GM23338 (cell line): ENCODE measurements at regions not wholly inside any gene's neighbourhood (a gene's known extent, or its start where the extent isn't known, plus 50 kb on each side); places are given as distances from the start of the nearest gene placed in this dataset.

Experiments
- ATAC-seq: fragments of 200-7000 bp; cut with Tn5 transposase; 3 replicates; pipeline ENCODE4 v1.9.1; 2020
- DNase-seq: peaks from one replicate; pipeline ENCODE4 v3.0.0-alpha.2; 2015; ENCODE audit warnings: low spot score
- H2AFZ ChIP-seq: fragments of 200-600 bp; sonication (generic); 2 replicates; pipeline ENCODE4 v1.8.0; 2016; ENCODE audit warnings: antibody characterized with exemption, mild to moderate bottlenecking, moderate library complexity
- H3F3A ChIP-seq: fragments of 200-600 bp; sonication (generic); replicated peaks from 2 replicates; pipeline ENCODE4 v1.8.0; 2017; ENCODE audit warnings: antibody characterized with exemption, mixed run types, low read depth
- H3K27ac ChIP-seq: fragments of 200-600 bp; sonication (generic); 2 replicates; pipeline ENCODE4 v1.6.1; 2016; ENCODE audit warnings: low read depth
- H3K27me3 ChIP-seq: fragments of 200-600 bp; sonication (generic); 2 replicates; pipeline ENCODE4 v1.8.0; 2016; ENCODE audit warnings: mild to moderate bottlenecking, mixed run types, moderate library complexity; ENCODE audit not compliant: insufficient read depth
- H3K36me3 ChIP-seq: fragments of 200-600 bp; sonication (generic); 2 replicates; pipeline ENCODE4 v1.8.0; 2016; ENCODE audit warnings: mild to moderate bottlenecking; ENCODE audit not compliant: insufficient read depth
- H3K4me1 ChIP-seq: fragments of 200-600 bp; sonication (generic); 2 replicates; pipeline ENCODE4 v1.8.0; 2016; ENCODE audit warnings: mild to moderate bottlenecking, moderate library complexity; ENCODE audit not compliant: insufficient read depth
- H3K4me2 ChIP-seq: fragments of 200-600 bp; sonication (generic); 2 replicates; pipeline ENCODE4 v1.7.1; 2017; ENCODE audit warnings: mixed run types
- H3K4me3 ChIP-seq: fragments of 200-600 bp; sonication (generic); 2 replicates; pipeline ENCODE4 v1.6.1; 2016; ENCODE audit warnings: mixed run types
- H3K79me2 ChIP-seq: fragments of 200-600 bp; sonication (generic); replicated peaks from 2 replicates; pipeline ENCODE4 v1.8.0; 2017; ENCODE audit warnings: mild to moderate bottlenecking; ENCODE audit not compliant: insufficient read depth
- H3K9me2 ChIP-seq: fragments of 200-600 bp; sonication (generic); 2 replicates; pipeline ENCODE4 v1.8.0; 2017; ENCODE audit not compliant: insufficient read depth
- H4K20me1 ChIP-seq: fragments of 200-600 bp; sonication (generic); replicated peaks from 2 replicates; pipeline ENCODE4 v1.8.0; 2017; ENCODE audit warnings: mild to moderate bottlenecking; ENCODE audit not compliant: insufficient read depth
- H3K27ac Mint-ChIP-seq: 2 replicates; pipeline ENCODE4 v1.8.0; 2020; ENCODE audit warnings: inconsistent platforms, mild to moderate bottlenecking, moderate library complexity, mixed read lengths
- H3K27me3 Mint-ChIP-seq: 3 replicates; pipeline ENCODE4 v1.8.0; 2022; ENCODE audit warnings: low read depth, mild to moderate bottlenecking, moderate library complexity, mixed read lengths, inconsistent platforms; ENCODE audit not compliant: insufficient read depth, poor library complexity
- H3K36me3 Mint-ChIP-seq: 3 replicates; pipeline ENCODE4 v1.8.0; 2021; ENCODE audit warnings: low read depth, mild to moderate bottlenecking, inconsistent platforms, moderate library complexity, mixed read lengths
- H3K4me1 Mint-ChIP-seq: 3 replicates; pipeline ENCODE4 v1.8.0; 2020; ENCODE audit warnings: mild to moderate bottlenecking, inconsistent platforms, mixed read lengths
- H3K4me3 Mint-ChIP-seq: 3 replicates; pipeline ENCODE4 v1.8.0; 2021; ENCODE audit warnings: moderate library complexity, mild to moderate bottlenecking, inconsistent platforms, mixed read lengths
- H3K9me3 Mint-ChIP-seq: 3 replicates; pipeline ENCODE4 v1.8.0; 2020; ENCODE audit warnings: moderate library complexity, mild to moderate bottlenecking, inconsistent platforms, mixed read lengths
- CREB1 ChIP-seq: fragments of 250-450 bp; sonication (Bioruptor Pico); IDR thresholded peaks from 2 replicates; pipeline ENCODE4 v1.5.0; 2020; ENCODE audit warnings: low read depth, mild to moderate bottlenecking, moderate library complexity
- EZH2 ChIP-seq: fragments of 200-600 bp; sonication (generic); IDR thresholded peaks from one replicate; pipeline ENCODE4 v1.8.0; 2017; ENCODE audit warnings: antibody characterized with exemption, mild to moderate bottlenecking, low read depth; ENCODE audit not compliant: unreplicated experiment
- EZH2phosphoT487 ChIP-seq: fragments of 200-600 bp; sonication (generic); IDR thresholded peaks from one replicate; pipeline ENCODE4 v1.8.1; 2018; ENCODE audit warnings: antibody characterized with exemption; ENCODE audit not compliant: unreplicated experiment
- NANOG ChIP-seq: IDR thresholded peaks from 2 replicates; pipeline ENCODE4 v1.6.1; 2016; ENCODE audit warnings: antibody characterized with exemption, borderline replicate concordance
- POLR2AphosphoS5 ChIP-seq: IDR thresholded peaks from 2 replicates; pipeline ENCODE4 v1.6.1; 2016; ENCODE audit warnings: antibody characterized with exemption, low read depth
- STAT1 ChIP-seq: IDR thresholded peaks from one replicate; pipeline ENCODE4 v1.6.1; 2016; ENCODE audit warnings: antibody characterized with exemption; ENCODE audit not compliant: unreplicated experiment
- ZNF114 ChIP-seq: fragments of 250-450 bp; sonication (Bioruptor Pico); IDR thresholded peaks from 2 replicates; pipeline ENCODE4 v1.5.0; 2020; ENCODE audit warnings: mild to moderate bottlenecking, moderate library complexity
- ZNF462 ChIP-seq: fragments of 250-450 bp; sonication (Bioruptor Pico); IDR thresholded peaks from 2 replicates; pipeline ENCODE4 v1.5.0; 2020; ENCODE audit warnings: mild to moderate bottlenecking, moderate library complexity
- TF ChIP-seq, protein P1 (sequence below): IDR thresholded peaks from one replicate; pipeline ENCODE4 v1.6.1; 2018; ENCODE audit warnings: antibody characterized with exemption; ENCODE audit not compliant: unreplicated experiment

- DNase-seq: no peak
- Histone ChIP-seq H2AFZ (no peak overlapping the region), H3K4me2 (no peak overlapping the region), H3K4me3 (no peak overlapping the region), H4K20me1 (no peaks in the 10 kb centered on the region), H3F3A (no peaks in the 10 kb centered on the region), H3K27ac (no peak overlapping the region), H3K79me2 (no peaks in the 10 kb centered on the region), H3K27me3 (no peaks in the 10 kb centered on the region), H3K9me2 (no peaks in the 10 kb centered on the region), H3K36me3 (no peaks in the 10 kb centered on the region), H3K4me1 (0 out of 2 replicates have a peak, but pooled peaks cover 4% of the 10 kb centered on the region)
- peaks cover 10% of the 10 kb centered on the region for H3K4me1 Mint-ChIP-seq
- TF ChIP-seq ZNF462 (CRISPR knock-in tag): no peak
- no peak for TF ChIP-seq POLR2AphosphoS5
- no peak for TF ChIP-seq CREB1 (CRISPR knock-in tag)
- TF ChIP-seq EZH2: no peak
- no peak for TF ChIP-seq STAT1
- no peak for TF ChIP-seq EZH2phosphoT487
- no peak for TF ChIP-seq ZNF114
- TF ChIP-seq, protein P1, sequence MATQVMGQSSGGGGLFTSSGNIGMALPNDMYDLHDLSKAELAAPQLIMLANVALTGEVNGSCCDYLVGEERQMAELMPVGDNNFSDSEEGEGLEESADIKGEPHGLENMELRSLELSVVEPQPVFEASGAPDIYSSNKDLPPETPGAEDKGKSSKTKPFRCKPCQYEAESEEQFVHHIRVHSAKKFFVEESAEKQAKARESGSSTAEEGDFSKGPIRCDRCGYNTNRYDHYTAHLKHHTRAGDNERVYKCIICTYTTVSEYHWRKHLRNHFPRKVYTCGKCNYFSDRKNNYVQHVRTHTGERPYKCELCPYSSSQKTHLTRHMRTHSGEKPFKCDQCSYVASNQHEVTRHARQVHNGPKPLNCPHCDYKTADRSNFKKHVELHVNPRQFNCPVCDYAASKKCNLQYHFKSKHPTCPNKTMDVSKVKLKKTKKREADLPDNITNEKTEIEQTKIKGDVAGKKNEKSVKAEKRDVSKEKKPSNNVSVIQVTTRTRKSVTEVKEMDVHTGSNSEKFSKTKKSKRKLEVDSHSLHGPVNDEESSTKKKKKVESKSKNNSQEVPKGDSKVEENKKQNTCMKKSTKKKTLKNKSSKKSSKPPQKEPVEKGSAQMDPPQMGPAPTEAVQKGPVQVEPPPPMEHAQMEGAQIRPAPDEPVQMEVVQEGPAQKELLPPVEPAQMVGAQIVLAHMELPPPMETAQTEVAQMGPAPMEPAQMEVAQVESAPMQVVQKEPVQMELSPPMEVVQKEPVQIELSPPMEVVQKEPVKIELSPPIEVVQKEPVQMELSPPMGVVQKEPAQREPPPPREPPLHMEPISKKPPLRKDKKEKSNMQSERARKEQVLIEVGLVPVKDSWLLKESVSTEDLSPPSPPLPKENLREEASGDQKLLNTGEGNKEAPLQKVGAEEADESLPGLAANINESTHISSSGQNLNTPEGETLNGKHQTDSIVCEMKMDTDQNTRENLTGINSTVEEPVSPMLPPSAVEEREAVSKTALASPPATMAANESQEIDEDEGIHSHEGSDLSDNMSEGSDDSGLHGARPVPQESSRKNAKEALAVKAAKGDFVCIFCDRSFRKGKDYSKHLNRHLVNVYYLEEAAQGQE: no peak
- no peak for TF ChIP-seq NANOG
- H3K27me3 Mint-ChIP-seq: peaks cover 2% of the 10 kb centered on the region
- peaks cover 11% of the 10 kb centered on the region for H3K36me3 Mint-ChIP-seq
- H3K27ac Mint-ChIP-seq: no peak overlapping the region
- H3K4me3 Mint-ChIP-seq: no peak overlapping the region
- H3K9me3 Mint-ChIP-seq: peaks cover 21% of the 10 kb centered on the region
- no peak for ATAC-seq
Measured at GRCh38 chr7:17645500-17645899, 294.8 kb downstream of the SNX13 start.
